Lower leg skin (tissue), 3 donors: ENCODE measurements at regions not wholly inside any gene's neighbourhood (a gene's known extent, or its start where the extent isn't known, plus 50 kb on each side); places are given as distances from the start of the nearest gene placed in this dataset.

Experiments
- POLR2A ChIP-seq, 2 donors: fragments of 450-650 bp; IDR thresholded peaks; one replicate each; pipeline ENCODE4 v1.6.1; 2016 to 2017; ENCODE audit warnings: antibody characterized with exemption in 2 of 2, mild to moderate bottlenecking in 1 of 2, moderate library complexity in 1 of 2
- TF ChIP-seq, protein P1 (sequence below), 3 donors: fragments of 450-650 bp; IDR thresholded peaks; one replicate each; pipeline ENCODE4 v1.5.1; 2016; ENCODE audit warnings: antibody characterized with exemption in 3 of 3, mild to moderate bottlenecking in 3 of 3, moderate library complexity in 2 of 3

DNA sequence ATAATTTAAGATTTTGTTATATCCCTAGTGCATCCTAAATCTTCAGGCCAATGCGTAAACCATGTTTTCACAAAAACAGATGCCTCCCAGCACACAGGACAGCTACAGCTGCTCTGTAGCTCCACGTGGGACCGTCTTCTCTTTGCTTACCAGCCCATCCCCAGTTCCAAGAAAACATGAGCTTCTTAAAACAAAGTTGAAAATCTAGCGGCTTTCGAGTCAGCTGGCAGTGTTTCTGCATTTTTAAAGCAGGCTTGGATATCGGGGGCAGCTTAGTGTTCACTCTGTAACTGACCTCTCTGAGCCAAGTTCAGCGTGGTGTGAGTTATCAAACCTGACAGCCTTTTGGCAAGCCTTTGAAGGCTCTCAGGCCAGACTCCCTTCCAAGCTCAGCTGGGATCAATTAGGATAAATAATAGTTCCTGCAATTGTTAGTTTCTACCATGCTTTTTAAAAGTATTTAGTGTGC is 881.5 kb downstream of the LTN1 start:
- TF ChIP-seq, protein P1, sequence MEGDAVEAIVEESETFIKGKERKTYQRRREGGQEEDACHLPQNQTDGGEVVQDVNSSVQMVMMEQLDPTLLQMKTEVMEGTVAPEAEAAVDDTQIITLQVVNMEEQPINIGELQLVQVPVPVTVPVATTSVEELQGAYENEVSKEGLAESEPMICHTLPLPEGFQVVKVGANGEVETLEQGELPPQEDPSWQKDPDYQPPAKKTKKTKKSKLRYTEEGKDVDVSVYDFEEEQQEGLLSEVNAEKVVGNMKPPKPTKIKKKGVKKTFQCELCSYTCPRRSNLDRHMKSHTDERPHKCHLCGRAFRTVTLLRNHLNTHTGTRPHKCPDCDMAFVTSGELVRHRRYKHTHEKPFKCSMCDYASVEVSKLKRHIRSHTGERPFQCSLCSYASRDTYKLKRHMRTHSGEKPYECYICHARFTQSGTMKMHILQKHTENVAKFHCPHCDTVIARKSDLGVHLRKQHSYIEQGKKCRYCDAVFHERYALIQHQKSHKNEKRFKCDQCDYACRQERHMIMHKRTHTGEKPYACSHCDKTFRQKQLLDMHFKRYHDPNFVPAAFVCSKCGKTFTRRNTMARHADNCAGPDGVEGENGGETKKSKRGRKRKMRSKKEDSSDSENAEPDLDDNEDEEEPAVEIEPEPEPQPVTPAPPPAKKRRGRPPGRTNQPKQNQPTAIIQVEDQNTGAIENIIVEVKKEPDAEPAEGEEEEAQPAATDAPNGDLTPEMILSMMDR (IDR thresholded peaks at IDR 0.05): no peak
- TF ChIP-seq POLR2A (IDR thresholded peaks at IDR 0.05): no peak
